H9 (cell line): ENCODE measurements at regions not wholly inside any gene's neighbourhood (a gene's known extent, or its start where the extent isn't known, plus 50 kb on each side); places are given as distances from the start of the nearest gene placed in this dataset.

Experiments used
- DNase-seq: peaks from one replicate; pipeline ENCODE4 v3.0.0-alpha.2; 2017
- H2AFZ ChIP-seq: one replicate; pipeline ENCODE4 v1.6.1; 2013; ENCODE audit warnings: mild to moderate bottlenecking, low read length, control low read depth, moderate library complexity
- H2AK5ac ChIP-seq: 2 replicates; pipeline ENCODE4 v1.6.1; 2013; ENCODE audit warnings: low read length, control low read depth, mixed read lengths; ENCODE audit not compliant: insufficient read length
- H2BK120ac ChIP-seq: one replicate; pipeline ENCODE4 v1.6.1; 2013; ENCODE audit warnings: low read depth, mild to moderate bottlenecking, low read length, control low read depth, inconsistent platforms; ENCODE audit not compliant: poor library complexity, severe bottlenecking
- H2BK12ac ChIP-seq: 2 replicates; pipeline ENCODE4 v1.6.1; 2013; ENCODE audit warnings: low read length, control low read depth, mixed read lengths, low read depth; ENCODE audit not compliant: insufficient read length
- H2BK15ac ChIP-seq: 2 replicates; pipeline ENCODE4 v1.6.1; 2013; ENCODE audit warnings: low read depth, low read length, control low read depth
- H2BK20ac ChIP-seq: one replicate; pipeline ENCODE4 v1.6.1; 2013; ENCODE audit warnings: low read depth, mild to moderate bottlenecking, low read length, control low read depth, inconsistent platforms; ENCODE audit not compliant: poor library complexity, severe bottlenecking
- H2BK5ac ChIP-seq: 2 replicates; pipeline ENCODE4 v1.6.1; 2013; ENCODE audit warnings: low read length, control low read depth, mixed read lengths; ENCODE audit not compliant: insufficient read length
- H3K14ac ChIP-seq: 2 replicates; pipeline ENCODE4 v1.6.1; 2013; ENCODE audit warnings: low read length, control low read depth; ENCODE audit not compliant: insufficient read depth
- H3K18ac ChIP-seq: 2 replicates; pipeline ENCODE4 v1.6.1; 2013; ENCODE audit warnings: low read depth, mild to moderate bottlenecking, mixed read lengths, low read length, control low read depth; ENCODE audit not compliant: insufficient read length
- H3K23ac ChIP-seq: 2 replicates; pipeline ENCODE4 v1.6.1; 2013; ENCODE audit warnings: low read length, control low read depth, mixed read lengths, low read depth; ENCODE audit not compliant: insufficient read length
- H3K23me2 ChIP-seq: 2 replicates; pipeline ENCODE4 v1.6.1; 2013; ENCODE audit warnings: low read depth, mild to moderate bottlenecking, mixed read lengths, low read length, control low read depth; ENCODE audit not compliant: insufficient read length, poor library complexity, severe bottlenecking
- H3K27ac ChIP-seq: 2 replicates; pipeline ENCODE4 v1.5.1; 2013; ENCODE audit warnings: low read length, control low read depth, mixed read lengths, low read depth; ENCODE audit not compliant: insufficient read length
- H3K27me3 ChIP-seq: 2 replicates; pipeline ENCODE4 v1.6.1; 2013; ENCODE audit warnings: low read length, control low read depth, inconsistent platforms; ENCODE audit not compliant: insufficient read depth
- H3K4ac ChIP-seq: 2 replicates; pipeline ENCODE4 v1.6.1; 2013; ENCODE audit warnings: low read depth, mild to moderate bottlenecking, control low read depth, inconsistent platforms, low read length, moderate library complexity
- H3K4me1 ChIP-seq: 2 replicates; pipeline ENCODE4 v1.6.1; 2013; ENCODE audit warnings: low read length, control low read depth, inconsistent platforms; ENCODE audit not compliant: insufficient read depth
- H3K4me2 ChIP-seq: 2 replicates; pipeline ENCODE4 v1.6.1; 2013; ENCODE audit warnings: low read length, control low read depth, mixed read lengths; ENCODE audit not compliant: insufficient read length, insufficient read depth
- H3K56ac ChIP-seq: 2 replicates; pipeline ENCODE4 v1.6.1; 2013; ENCODE audit warnings: low read depth, mild to moderate bottlenecking, mixed read lengths, low read length, control low read depth; ENCODE audit not compliant: insufficient read length
- H3K79me1 ChIP-seq: 2 replicates; pipeline ENCODE4 v1.6.1; 2013; ENCODE audit warnings: low read depth, mild to moderate bottlenecking, moderate library complexity, low read length, control low read depth, inconsistent platforms; ENCODE audit not compliant: insufficient read depth, poor library complexity, severe bottlenecking
- H3K79me2 ChIP-seq: 2 replicates; pipeline ENCODE4 v1.6.1; 2013; ENCODE audit warnings: low read length, control low read depth, inconsistent platforms; ENCODE audit not compliant: insufficient read depth
- H3K9ac ChIP-seq: 2 replicates; pipeline ENCODE4 v1.6.1; 2013; ENCODE audit warnings: low read length, control low read depth, mixed read lengths; ENCODE audit not compliant: insufficient read length; ENCODE audit errors: extremely low read depth
- H3K9me3 ChIP-seq: one replicate; pipeline ENCODE4 v1.6.1; 2013; ENCODE audit warnings: low read depth, low read length, inconsistent platforms; ENCODE audit not compliant: control insufficient read depth
- H3T11ph ChIP-seq: one replicate; pipeline ENCODE4 v1.6.1; 2013; ENCODE audit warnings: mild to moderate bottlenecking, low read length, control low read depth, inconsistent platforms
- H4K20me1 ChIP-seq: one replicate; pipeline ENCODE4 v1.6.1; 2013; ENCODE audit not compliant: control insufficient read depth, insufficient read length, insufficient read depth
- H4K5ac ChIP-seq: 2 replicates; pipeline ENCODE4 v1.6.1; 2013; ENCODE audit warnings: low read depth, mild to moderate bottlenecking, mixed read lengths, low read length, control low read depth; ENCODE audit not compliant: insufficient read length
- H4K8ac ChIP-seq: replicated peaks from 2 replicates; pipeline ENCODE4 v1.6.1; 2013; ENCODE audit warnings: low read length, control low read depth, mixed read lengths, low read depth; ENCODE audit not compliant: insufficient read length
- H4K91ac ChIP-seq: 2 replicates; pipeline ENCODE4 v1.6.1; 2013; ENCODE audit warnings: low read depth, mild to moderate bottlenecking, moderate library complexity, mixed read lengths, low read length, control low read depth; ENCODE audit not compliant: insufficient read length
- H3K27ac Mint-ChIP-seq, 3 experiments: 2 replicates in 2 of 3; 3 replicates in 1 of 3; pipeline ENCODE4 v1.8.0; 2020 to 2021; ENCODE audit warnings: mixed read lengths in 3 of 3, mild to moderate bottlenecking in 1 of 3, moderate library complexity in 1 of 3
- H3K27me3 Mint-ChIP-seq: 2 replicates; pipeline ENCODE4 v1.8.0; 2021; ENCODE audit warnings: low read depth, mild to moderate bottlenecking, moderate library complexity, mixed read lengths
- H3K36me3 Mint-ChIP-seq, 3 experiments: 2 replicates in 2 of 3; 3 replicates in 1 of 3; pipeline ENCODE4 v1.8.0; 2020 to 2021; ENCODE audit warnings: low read depth in 3 of 3, mixed read lengths in 3 of 3; ENCODE audit not compliant: insufficient read depth in 1 of 3
- H3K4me1 Mint-ChIP-seq, 2 experiments: 2 replicates each; pipeline ENCODE4 v1.8.0; 2020; ENCODE audit warnings: mixed read lengths in 2 of 2
- H3K4me3 Mint-ChIP-seq, 2 experiments: 2 replicates in 1 of 2; 3 replicates in 1 of 2; pipeline ENCODE4 v1.8.0; 2020 to 2021; ENCODE audit warnings: mild to moderate bottlenecking in 2 of 2, mixed read lengths in 2 of 2, moderate library complexity in 1 of 2
- H3K9me3 Mint-ChIP-seq, 2 experiments: 2 replicates in 1 of 2; 3 replicates in 1 of 2; pipeline ENCODE4 v1.8.0; 2020; ENCODE audit warnings: mild to moderate bottlenecking in 2 of 2, mixed read lengths in 2 of 2, moderate library complexity in 1 of 2
- CTCF ChIP-seq: fragments of 200-600 bp; sonication (generic); conservative IDR thresholded peaks from 3 replicates; pipeline ENCODE4 v1.8.0; 2021; ENCODE audit warnings: antibody characterized with exemption, mild to moderate bottlenecking
- WGBS: extraction: QIAGEN DNeasy Blood & Tissue Kit; methylation state at CpG from one replicate; pipeline ENCODE4 v1.1.7; 2013; ENCODE audit warnings: missing lambda C conversion rate, low lambda C conversion rate, mixed read lengths; ENCODE audit not compliant: insufficient read length; ENCODE audit errors: extremely low coverage; 5-methylcytosine and 5-hydroxymethylcytosine counted together

GRCh38 chr10:105743343-105744056 is 1102.4 kb downstream of the SORCS3 start:
- Histone ChIP-seq H3K9ac (no peak overlapping the region), H3K79me2 (no peaks in the 10 kb centered on the region), H3K79me1 (no peaks in the 10 kb centered on the region), H3K4me1 (no peaks in the 10 kb centered on the region), H3K4ac (no peak overlapping the region), H2AFZ (no peak overlapping the region), H4K20me1 (no peaks in the 10 kb centered on the region), H3K18ac (no peak overlapping the region), H3K14ac (no peak overlapping the region), H2BK12ac (no peak overlapping the region), H4K8ac (no peak overlapping the region), H3K23ac (no peak overlapping the region), H2BK120ac (no peak overlapping the region), H3T11ph (no peak overlapping the region), H2AK5ac (no peak overlapping the region), H3K27ac (no peak overlapping the region), H2BK15ac (no peak overlapping the region), H3K4me2 (no peak overlapping the region), H3K9me3 (no peaks in the 10 kb centered on the region), H4K5ac (no peak overlapping the region), H4K91ac (no peak overlapping the region), H3K23me2 (no peaks in the 10 kb centered on the region), H3K27me3 (no peaks in the 10 kb centered on the region), H3K56ac (no peak overlapping the region), H2BK20ac (no peak overlapping the region), H2BK5ac (no peak overlapping the region)
- H3K36me3 Mint-ChIP-seq: no peaks in the 10 kb centered on the region
- no peak overlapping the region for H3K4me3 Mint-ChIP-seq
- no peaks in the 10 kb centered on the region; the same call in 1 of the 2 replicates for H3K27me3 Mint-ChIP-seq
- peaks cover 4 to 5% of the 10 kb centered on the region in 2 experiments; a peak in 3 of 5 replicates for H3K9me3 Mint-ChIP-seq
- TF ChIP-seq CTCF: no peak
- no peak for DNase-seq
- no peak overlapping the region for H3K27ac Mint-ChIP-seq
- peaks cover 0 to 3% of the 10 kb centered on the region in 2 experiments; a peak in 1 of 4 replicates for H3K4me1 Mint-ChIP-seq
- WGBS: no CpG with 5 or more reads among the region's 4 CpGs
